Body of pancreas (tissue), 4 donors: ENCODE measurements at regions not wholly inside any gene's neighbourhood (a gene's known extent, or its start where the extent isn't known, plus 50 kb on each side); places are given as distances from the start of the nearest gene placed in this dataset.

Experiments used
- CTCF ChIP-seq, 7 experiments: fragments of 450-650 bp in 4 of 7; fragments of 200-600 bp in 3 of 7; sonication (generic) in 3 of 7; IDR thresholded peaks; one replicate each; pipeline ENCODE4 v1.5.1; 2016 to 2019; ENCODE audit warnings: antibody characterized with exemption in 7 of 7
- POLR2A ChIP-seq, 3 donors: fragments of 450-650 bp; IDR thresholded peaks; one replicate each; pipeline ENCODE4 v1.6.1; 2016; ENCODE audit warnings: antibody characterized with exemption in 3 of 3, mild to moderate bottlenecking in 2 of 3

GRCh38 chr2:9692456-9693195, 61.8 kb upstream of the YWHAQ start:
- TF ChIP-seq CTCF (IDR thresholded peaks at IDR 0.05) (no peak), POLR2A (IDR thresholded peaks at IDR 0.05) (no peak)
